Dermis blood vessel endothelial cell (primary cell): ENCODE measurements at regions not wholly inside any gene's neighbourhood (a gene's known extent, or its start where the extent isn't known, plus 50 kb on each side); places are given as distances from the start of the nearest gene placed in this dataset.
"Not testable (repeated sequence)": the region's sequence is repeated elsewhere in the genome, so short reads cannot be mapped to it uniquely, and the experiment has no call there.

Experiments used
- DNase-seq: peaks from one replicate; pipeline ENCODE4 v3.0.0; 2010

DNA sequence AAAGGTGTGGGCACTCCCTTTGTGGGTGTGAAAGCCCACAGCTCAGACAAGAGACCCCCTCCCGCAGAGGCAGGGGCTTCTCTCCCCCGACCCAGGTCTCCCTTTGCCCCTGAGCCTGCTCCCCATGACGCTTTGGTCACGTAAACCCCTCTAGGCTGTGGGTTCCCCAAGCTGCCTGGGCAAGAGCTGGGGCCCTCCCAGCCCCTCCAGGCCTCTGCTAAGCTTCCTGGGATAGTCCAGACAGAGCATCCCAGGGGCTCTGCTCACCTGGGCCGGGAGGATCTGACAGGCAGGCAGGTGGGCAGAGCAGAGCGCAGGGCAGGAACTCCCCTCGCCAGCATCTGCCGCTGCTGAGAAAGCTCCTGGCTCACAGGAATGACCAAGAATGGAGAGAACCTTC is 177.3 kb downstream of the BANP start:
- no peak for DNase-seq

DNA sequence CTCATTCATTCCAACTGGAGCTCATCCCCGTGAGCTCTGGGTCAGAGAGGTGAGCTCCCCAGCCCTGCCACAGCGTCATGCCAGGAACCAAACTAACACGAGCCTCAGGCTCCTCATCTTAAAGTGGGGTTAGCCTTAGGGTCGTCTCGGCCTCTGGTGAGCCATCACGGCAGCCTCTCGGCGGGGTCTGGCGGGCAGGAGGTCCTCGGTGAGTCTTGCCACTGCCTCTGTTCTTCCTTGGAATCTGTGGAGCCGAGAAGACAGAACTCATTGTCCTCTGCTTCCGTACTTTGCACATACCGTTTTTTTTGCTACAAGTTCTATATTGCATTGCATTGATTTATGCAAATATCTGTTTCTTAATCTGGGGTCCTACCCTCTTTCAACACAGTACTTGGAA is 177.9 kb downstream of the BANP start:
- not testable (repeated sequence) for DNase-seq

GRCh38 chr16:88130016-88130415 is 178.8 kb downstream of the BANP start:
- no peak for DNase-seq

DNA sequence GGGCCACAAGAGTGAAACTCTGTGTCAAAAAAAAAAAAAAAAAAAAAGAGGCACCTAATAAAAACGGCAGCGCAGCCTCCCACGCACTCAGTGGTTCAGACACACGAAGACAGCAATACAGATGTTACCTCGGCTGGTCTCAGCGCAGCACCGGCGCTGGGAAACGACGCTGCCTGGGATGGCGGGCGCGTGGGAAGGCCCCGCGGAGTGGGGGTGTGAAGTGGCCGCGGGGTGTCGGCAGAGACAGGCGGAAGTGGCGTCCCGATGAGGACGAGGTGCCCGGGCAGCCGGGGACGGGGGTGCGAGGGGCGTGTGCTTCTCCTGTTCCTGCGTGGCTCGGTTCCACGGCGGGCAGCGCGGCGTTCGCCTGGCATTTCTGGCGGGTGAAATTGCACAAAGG is 179.4 kb downstream of the BANP start:
- no peak for DNase-seq

GRCh38 chr16:88131256-88131655 is 180.0 kb downstream of the BANP start:
- DNase-seq = no peak

DNA sequence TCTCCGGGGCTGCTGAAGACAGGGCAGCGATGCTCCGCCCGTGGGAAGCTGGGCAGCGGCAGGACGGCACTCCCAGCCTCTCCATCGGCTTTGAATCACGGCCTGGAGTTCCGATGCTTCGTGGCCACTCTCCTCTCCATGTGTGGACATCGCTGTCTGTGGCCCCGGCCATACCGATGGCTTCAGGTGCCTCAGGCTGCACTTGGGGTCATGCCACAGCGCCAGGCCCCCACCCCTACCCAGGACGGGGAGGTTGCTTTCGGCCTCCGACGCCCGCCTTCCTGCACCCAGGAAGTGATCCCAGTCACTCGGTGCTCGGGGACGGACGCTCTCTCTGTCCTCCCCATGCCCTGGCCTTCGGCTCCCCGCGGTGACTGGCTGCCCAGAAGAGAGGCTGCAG is 180.7 kb downstream of the BANP start:
- DNase-seq = no peak

- no peak for DNase-seq
Observed at GRCh38 chr16:88132836-88133506, 181.7 kb downstream of the BANP start.

DNA sequence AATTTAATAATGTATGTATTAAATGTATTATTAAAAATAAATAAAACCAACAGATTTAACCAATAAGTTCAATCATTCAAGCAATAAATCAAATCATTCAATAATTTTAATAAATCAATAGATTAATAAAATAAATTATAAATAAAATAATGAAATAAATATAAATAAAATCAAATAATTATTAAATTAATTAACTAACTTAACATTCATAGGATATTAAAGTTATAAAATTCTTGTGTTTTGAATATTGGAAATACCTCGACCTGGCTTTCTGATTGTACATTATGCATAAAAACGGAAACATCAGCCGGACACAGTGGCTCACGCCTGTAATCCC is 182.2 kb downstream of the BANP start:
- no peak for DNase-seq

DNA sequence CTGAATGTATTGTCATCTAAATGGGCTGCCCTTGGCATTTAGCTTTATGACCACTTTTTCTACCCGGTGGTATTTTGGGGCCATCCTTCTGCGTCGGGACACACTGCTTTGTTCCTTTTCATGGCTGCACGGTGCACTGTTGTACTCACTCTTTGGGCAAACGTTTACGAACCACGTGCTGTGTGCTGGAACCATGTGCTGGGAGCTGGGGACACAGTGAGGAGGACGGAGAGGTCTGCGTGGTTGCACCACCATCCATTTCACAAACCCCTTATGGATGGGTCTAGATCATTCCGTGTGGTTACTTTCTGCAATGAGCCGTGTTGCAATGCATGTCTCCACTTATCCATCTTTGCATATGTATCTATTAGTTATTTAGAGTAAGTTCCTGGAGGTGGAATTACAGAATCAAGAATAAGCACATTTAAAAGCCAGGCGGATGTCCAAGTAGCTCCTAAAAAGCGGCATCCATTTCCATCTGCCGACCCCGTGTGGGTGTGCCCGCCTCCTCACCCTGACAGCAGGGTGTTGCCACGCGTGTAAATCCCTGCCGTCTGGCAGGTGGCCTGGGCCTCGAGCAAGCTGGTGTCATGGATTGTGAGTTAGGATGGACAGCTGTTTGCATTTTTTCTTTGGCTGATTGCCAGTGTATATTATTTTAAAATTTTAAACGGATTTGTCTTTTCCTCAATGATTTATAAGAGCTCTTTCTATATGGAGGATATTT is 183.1 kb downstream of the BANP start:
- not testable (repeated sequence) for DNase-seq

DNA sequence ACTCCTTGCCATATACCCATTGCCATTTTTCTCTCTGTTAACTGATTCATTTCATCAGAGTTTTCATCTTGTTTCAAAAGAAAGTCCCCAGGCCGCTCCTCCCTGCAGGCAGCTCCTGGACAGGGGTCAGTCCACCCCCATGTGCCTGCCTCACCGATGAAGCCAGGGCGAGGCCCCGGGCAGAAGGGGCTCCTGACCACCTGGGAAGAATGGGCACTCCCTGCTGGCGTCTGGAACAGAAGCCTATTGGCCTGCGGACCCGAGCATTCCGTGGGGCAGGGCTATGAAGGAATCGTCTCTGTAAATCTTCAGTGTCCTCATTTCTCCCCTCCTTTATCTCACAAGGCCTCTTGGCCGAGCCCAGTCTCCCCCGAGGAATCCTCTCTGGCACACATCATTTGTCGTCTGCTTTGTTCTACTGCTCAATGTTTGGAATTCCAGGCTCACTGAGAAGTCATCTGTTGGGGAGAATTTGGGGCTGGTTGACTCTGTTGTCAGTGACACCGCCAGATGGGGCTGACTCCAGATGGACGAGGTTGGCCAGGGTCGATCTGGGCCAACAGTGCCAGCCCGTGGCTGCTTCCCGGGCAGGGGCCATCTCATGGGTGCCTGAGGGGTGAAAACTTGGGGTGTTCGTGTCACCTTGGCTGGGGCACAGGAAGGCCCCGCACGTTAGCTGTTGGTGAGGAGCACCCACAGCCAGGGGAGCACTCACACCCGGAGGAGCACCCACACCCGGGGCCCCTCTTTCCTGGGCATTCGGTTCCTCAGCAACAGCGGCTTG is 183.9 kb downstream of the BANP start:
- not testable (repeated sequence) for DNase-seq

- DNase-seq = not testable (repeated sequence)
Observed at GRCh38 chr16:88136211-88136713, 185.0 kb downstream of the BANP start.

- DNase-seq = not testable (repeated sequence)
Observed at GRCh38 chr16:88136939-88137338, 185.7 kb downstream of the BANP start.

GRCh38 chr16:88139141-88139540 is 187.9 kb downstream of the BANP start:
- not testable (repeated sequence) for DNase-seq

DNA sequence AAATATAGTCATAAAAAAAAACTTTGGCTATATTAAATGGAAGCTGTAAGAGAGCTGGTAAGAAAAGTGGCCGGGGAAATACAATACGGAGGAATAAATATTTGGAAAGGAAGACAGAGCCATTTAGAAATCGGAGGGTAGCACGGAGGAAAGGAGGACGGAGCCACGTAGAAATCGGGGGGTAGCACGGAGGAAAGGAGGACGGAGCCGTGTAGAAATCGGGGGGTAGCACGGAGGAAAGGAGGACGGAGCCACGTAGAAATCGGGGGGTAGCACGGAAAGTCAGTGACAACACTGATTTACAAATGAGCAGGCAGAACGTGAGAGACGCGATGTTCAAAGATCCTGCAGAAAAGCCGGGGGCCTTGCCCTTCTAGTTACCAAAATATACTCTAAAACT is 189.0 kb downstream of the BANP start:
- not testable (repeated sequence) for DNase-seq

GRCh38 chr16:88141580-88141979 is 190.3 kb downstream of the BANP start:
- DNase-seq = no peak

GRCh38 chr16:88142056-88142935 is 191.1 kb downstream of the BANP start:
- DNase-seq = not testable (repeated sequence)

DNA sequence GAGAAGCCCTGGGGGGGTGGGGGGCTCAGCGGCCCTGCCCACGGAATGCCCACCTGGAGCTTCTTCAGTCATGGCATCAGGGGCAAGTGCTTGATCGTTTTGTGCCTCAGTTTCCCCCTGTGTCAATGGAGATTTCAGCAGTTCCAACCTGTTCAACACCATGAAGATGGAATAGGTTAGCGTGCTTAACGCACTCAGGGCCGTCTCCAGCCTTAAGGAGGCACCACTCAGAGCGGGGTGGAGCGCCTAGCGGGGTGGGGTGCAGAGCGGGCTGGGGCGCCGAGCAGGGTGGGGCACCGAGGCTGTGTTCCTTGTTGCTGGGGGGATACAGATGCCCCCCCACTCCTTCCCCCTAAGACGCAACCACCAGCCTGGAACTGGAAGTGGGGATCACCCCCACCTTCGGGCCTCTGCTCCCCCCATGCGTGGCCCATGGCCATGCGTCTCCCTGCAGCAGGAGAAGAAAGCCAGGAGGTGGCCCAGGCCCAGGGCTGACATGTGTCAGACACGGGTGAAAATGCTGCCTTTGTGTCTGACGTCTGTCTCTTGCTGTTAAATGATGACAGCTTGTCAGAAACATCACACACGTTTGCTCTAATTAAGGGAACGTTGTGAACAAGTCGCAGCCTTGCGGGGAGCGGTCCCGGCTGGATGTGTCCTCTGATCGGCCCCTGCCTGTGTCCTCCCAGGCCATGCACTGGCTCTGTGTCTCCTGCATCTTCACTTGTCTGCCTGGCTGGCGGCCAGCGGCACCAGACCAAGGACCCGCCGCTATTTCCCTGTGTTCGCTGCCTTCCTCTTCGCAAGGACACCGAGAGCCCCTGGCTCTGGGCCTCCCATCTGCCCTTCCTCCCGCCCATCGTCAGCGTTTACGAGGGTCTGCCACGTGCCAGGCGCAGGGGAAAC is 192.1 kb downstream of the BANP start:
- not testable (repeated sequence) for DNase-seq

DNA sequence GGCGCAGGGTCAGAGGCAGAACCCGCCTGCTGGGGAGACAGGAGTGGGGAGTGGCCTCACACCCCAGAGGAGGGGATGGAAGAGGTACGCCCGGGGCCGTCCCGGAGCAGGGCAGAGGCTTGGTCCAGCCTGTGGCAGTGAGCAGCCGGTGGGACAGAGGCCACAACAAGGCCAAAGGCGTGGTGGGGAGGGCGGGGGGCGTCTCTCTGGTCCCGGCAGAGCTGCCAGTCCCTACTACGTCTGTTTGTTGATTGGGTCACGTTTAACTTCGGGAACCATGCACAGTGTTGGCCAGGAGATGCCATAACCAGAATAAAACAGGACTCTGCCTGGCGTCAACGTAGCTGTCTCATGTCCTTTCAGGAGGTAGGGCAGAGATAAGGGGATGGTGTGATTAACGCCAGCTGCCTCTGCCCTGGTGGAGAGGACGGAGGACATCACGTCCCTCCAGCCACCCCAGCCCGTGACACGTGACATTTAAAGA is 192.8 kb downstream of the BANP start:
- peak; percentile 20 for DNase-seq

GRCh38 chr16:88145376-88145775 is 194.1 kb downstream of the BANP start:
- DNase-seq = not testable (repeated sequence)

DNA sequence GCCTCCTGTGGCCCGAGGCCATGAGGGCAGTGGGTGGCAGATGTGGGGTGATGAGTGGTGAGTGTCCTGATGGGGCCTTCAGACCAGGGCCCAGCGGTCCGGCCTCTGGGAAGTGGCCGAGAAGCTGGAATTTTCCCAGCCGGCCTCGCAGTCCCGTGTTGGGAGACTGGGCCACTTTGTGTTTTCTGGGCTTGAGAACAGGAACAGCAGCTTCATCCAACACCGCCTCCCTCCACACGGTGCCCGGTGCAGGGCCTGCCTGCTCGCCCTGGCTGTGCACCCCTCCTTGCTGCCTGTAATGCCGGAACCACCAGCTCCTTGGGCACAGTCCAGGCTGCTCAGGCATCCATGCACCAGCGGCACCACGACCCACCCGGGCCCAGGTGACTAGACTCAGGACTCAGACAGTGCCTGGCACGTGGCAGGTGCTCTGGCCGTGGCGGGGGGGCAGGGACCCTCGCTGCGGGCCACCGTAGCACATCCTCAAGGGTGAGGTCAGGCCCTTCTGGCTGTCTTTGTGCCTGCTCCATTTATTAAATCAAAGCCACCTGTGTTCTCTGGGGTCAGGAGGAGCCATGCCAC is 194.7 kb downstream of the BANP start:
- not testable (repeated sequence) for DNase-seq

DNA sequence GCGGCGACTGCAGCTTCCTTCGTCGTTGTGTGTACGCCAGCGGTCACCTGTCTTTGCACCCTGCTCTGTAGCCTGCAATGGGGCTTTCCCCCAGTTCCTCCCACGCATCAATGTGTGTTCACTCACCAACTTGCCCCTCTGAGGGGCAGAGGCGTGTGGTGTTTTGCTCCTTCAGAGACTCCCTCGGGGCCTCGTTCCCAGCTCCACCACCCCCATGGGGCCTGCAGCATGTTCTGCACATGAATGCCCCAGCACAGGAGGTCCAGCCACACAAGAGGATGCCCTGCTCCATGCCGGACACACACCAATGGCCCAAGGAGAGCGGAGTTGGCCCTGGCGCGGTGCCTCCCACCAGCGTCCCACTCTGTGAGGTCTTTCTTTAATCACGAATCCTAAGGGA is 196.8 kb downstream of the BANP start:
- DNase-seq = not testable (repeated sequence)
